ENCODE measurements at regions not wholly inside any gene's neighbourhood (a gene's known extent, or its start where the extent isn't known, plus 50 kb on each side); places are given as distances from the start of the nearest gene placed in this dataset.

DNA sequence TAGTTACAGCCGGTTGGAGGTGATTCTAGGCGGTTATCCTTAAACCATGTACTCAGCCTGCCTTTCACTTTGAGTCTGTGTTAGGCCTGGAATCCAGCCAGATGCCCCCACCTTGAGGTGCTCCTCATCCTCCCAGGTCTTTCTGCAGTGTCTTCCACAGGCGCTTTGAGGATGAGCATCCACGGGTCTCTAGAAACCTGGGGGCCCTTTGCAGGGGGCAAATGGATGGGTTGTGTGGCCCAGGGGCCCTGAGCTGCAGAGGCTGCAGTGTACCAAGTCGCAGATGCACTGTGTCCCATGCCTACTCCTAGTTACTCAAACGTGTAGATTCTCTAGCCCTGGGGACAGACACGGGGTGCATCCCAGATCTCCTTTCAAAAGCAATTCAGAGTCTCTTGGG, 242.1 kb upstream of the IRX1 start:
- Histone ChIP-seq H3K36me3 (ENCODE audit: insufficient read depth, low read length) (no peaks in the 10 kb centered on the region), H3K4me3 (ENCODE audit: low read length) (no peak overlapping the region), H3K9me3 (ENCODE audit: low read length) (no peaks in the 10 kb centered on the region), H3K27me3 (ENCODE audit: insufficient read depth, low read length, poor library complexity, severe bottlenecking) (no peaks in the 10 kb centered on the region), H3K4me1 (ENCODE audit: insufficient read depth, low read length) (no peaks in the 10 kb centered on the region), H3K27ac (ENCODE audit: low read depth, low read length) (no peak overlapping the region)
- no peak for DNase-seq
- ChIA-PET POLR2A (no interaction called here), CTCF (no interaction called here)
- H3K27ac Mint-ChIP-seq: no peak overlapping the region
- no peaks in the 10 kb centered on the region for H3K4me1 Mint-ChIP-seq
- H3K27me3 Mint-ChIP-seq: no peaks in the 10 kb centered on the region
- peaks cover 0 to 22% (median 5%) of the 10 kb centered on the region in 5 donors for H3K9me3 Mint-ChIP-seq
- peaks cover 0 to 5% (median 0%) of the 10 kb centered on the region in 3 donors for H3K36me3 Mint-ChIP-seq
- H3K4me3 Mint-ChIP-seq: no peak overlapping the region

DNA sequence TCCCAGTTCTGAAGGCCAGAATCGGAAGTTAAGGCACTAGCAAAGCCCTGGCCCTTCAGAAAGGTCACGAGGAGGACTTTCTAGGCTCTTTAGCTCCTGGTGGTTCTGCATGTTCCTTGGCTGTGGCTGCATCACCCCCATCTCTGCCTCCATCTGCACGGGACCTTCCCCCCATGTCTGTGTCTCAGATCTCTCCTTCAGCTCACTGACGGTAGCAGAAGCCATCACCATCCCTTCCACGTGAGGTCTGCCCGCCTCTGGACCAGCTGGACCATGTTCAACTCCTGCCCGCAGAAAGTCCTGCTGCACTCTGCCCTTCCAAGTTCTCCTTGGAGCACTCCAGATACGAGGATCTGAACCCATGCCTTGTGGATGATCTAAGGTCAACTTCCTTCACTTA, 242.9 kb upstream of the IRX1 start:
- Mint-ChIP-seq H3K27ac (no peak overlapping the region), H3K9me3 (peaks cover 0 to 19% (median 6%) of the 10 kb centered on the region in 5 donors), H3K4me1 (no peaks in the 10 kb centered on the region), H3K4me3 (no peak overlapping the region), H3K36me3 (peaks cover 0 to 5% (median 0%) of the 10 kb centered on the region in 3 donors), H3K27me3 (no peaks in the 10 kb centered on the region)
- Histone ChIP-seq H3K36me3 (ENCODE audit: insufficient read depth, low read length) (no peaks in the 10 kb centered on the region), H3K27me3 (ENCODE audit: insufficient read depth, low read length, poor library complexity, severe bottlenecking) (no peaks in the 10 kb centered on the region), H3K4me3 (ENCODE audit: low read length) (no peak overlapping the region), H3K27ac (ENCODE audit: low read depth, low read length) (no peak overlapping the region), H3K9me3 (ENCODE audit: low read length) (no peaks in the 10 kb centered on the region), H3K4me1 (ENCODE audit: insufficient read depth, low read length) (no peaks in the 10 kb centered on the region)
- POLR2A ChIA-PET: no interaction called here
- DNase-seq: no peak
- CTCF ChIA-PET: no interaction called here

DNA sequence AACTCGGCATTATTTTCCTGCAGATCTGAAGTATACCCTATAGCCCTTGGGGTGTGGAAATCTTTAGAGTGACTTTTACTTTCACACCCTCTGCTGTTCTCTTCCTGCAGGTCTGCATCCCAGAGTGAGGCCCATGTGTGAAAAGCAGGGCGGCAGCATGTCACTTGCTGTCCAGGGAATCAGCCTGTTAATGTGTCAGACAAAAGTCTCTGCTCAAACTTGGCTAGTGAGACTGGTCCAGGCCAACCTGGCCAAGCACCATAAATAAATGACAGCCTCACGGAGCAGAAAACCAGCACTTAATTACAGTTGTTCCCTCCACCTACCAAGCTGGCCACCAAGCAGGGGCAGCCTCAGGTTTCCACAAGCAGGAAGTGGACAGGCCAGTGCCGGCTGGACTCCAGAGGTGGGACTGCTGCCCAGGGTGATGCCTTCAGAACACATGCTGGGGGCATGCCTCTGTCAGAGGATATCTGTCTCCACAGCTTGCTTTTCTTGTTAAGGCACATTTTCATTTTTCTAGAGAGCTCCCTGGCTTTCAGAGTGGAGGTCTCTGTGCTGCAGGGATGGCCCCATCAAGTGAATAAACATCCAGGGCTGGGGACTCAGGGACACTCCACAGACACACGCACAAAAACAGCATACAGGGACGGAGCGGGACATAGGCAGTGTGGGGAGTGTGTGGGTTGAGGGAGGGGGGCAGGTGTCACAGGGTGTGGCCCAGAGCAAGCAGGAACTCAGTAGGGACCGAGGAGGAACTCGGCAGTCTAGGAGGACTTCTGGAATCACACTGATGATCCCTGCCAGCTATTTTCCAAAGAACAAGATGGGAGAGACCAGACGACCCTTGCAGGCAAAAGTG, 243.8 kb upstream of the IRX1 start:
- H3K36me3 Mint-ChIP-seq: peaks cover 0 to 5% (median 0%) of the 10 kb centered on the region in 3 donors
- Histone ChIP-seq H3K4me3 (ENCODE audit: low read length) (no peak overlapping the region), H3K27ac (ENCODE audit: low read depth, low read length) (no peak overlapping the region), H3K9me3 (ENCODE audit: low read length) (no peaks in the 10 kb centered on the region), H3K36me3 (ENCODE audit: insufficient read depth, low read length) (no peaks in the 10 kb centered on the region), H3K4me1 (ENCODE audit: insufficient read depth, low read length) (no peaks in the 10 kb centered on the region), H3K27me3 (ENCODE audit: insufficient read depth, low read length, poor library complexity, severe bottlenecking) (no peaks in the 10 kb centered on the region)
- peak overlapping the region in 1 of 8 donors; percentile 74 for H3K27ac Mint-ChIP-seq
- H3K27me3 Mint-ChIP-seq: no peaks in the 10 kb centered on the region
- ChIA-PET POLR2A (no interaction called here), CTCF (no interaction called here)
- H3K4me3 Mint-ChIP-seq: no peak overlapping the region
- DNase-seq: no peak
- H3K4me1 Mint-ChIP-seq: no peaks in the 10 kb centered on the region
- peaks cover 0 to 19% (median 6%) of the 10 kb centered on the region in 5 donors for H3K9me3 Mint-ChIP-seq

DNA sequence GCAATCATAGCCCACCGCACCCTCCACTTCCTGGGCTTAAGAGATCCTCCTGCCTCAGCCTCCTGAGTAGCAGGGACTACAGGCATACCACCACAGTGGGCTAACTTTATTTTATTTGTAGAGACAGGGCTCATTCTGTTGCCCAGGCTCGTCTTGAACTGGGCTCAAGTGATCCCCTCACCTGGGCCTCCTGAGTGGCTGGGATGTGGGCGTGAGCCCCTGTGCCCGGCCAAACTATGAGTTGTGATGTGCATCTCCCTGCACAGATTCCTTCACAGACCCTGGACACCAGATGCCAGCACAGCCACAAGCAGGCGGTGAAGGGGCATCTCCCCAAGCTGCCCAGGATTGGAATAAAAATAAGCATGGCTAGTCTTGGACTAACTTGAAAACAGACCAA, 244.9 kb upstream of the IRX1 start:
- Histone ChIP-seq H3K36me3 (ENCODE audit: insufficient read depth, low read length) (no peaks in the 10 kb centered on the region), H3K4me1 (ENCODE audit: insufficient read depth, low read length) (no peaks in the 10 kb centered on the region), H3K27ac (ENCODE audit: low read depth, low read length) (no peak overlapping the region), H3K9me3 (ENCODE audit: low read length) (no peaks in the 10 kb centered on the region), H3K4me3 (ENCODE audit: low read length) (no peak overlapping the region), H3K27me3 (ENCODE audit: insufficient read depth, low read length, poor library complexity, severe bottlenecking) (no peaks in the 10 kb centered on the region)
- Mint-ChIP-seq H3K36me3 (peaks cover 0 to 5% (median 0%) of the 10 kb centered on the region in 3 donors), H3K27me3 (no peaks in the 10 kb centered on the region), H3K9me3 (peaks cover 0 to 19% (median 6%) of the 10 kb centered on the region in 5 donors), H3K4me3 (no peak overlapping the region), H3K4me1 (no peaks in the 10 kb centered on the region), H3K27ac (no peak overlapping the region)
- ChIA-PET CTCF (no interaction called here), POLR2A (no interaction called here)
- DNase-seq: no peak

DNA sequence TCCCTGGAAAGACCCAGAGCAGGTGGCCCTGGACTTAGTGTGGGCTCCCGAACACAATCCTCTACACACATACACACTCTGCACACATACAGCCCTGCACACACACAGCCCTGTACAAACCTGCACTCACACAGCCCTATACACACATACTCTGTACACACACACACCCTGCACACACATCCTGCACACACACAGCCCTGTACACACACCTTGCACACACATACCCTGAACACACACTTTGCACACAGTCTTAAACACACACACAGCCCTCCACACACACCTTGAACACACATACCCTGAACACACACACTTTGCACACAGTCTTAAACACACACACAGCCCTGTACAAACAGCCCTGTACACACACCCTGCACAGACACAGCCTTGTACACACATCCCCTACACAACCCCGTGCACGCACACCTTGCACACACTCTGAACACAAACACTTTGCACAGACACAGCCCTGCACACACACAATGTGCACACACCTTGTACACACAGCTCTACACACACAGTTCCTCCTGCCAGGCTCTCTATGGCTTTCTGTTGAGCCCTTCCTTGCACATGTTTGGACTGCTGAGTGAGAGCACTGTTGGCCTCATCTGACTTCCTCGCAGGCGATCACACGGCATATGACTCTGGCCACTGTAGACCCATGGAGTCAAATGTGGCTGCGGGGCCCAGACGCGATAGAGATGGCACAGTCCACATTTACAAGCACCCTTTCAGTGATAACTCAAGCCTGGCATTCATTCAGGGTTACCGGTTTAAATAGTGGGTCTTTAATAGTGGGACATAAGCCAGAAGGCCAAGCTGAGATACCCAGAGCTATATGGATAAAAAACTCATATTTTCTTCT, 245.7 kb upstream of the IRX1 start:
- DNase-seq: no peak
- Histone ChIP-seq H3K27me3 (ENCODE audit: insufficient read depth, low read length, poor library complexity, severe bottlenecking) (no peaks in the 10 kb centered on the region), H3K9me3 (ENCODE audit: low read length) (no peaks in the 10 kb centered on the region), H3K4me3 (ENCODE audit: low read length) (no peak overlapping the region), H3K27ac (ENCODE audit: low read depth, low read length) (no peak overlapping the region), H3K4me1 (ENCODE audit: insufficient read depth, low read length) (no peaks in the 10 kb centered on the region), H3K36me3 (ENCODE audit: insufficient read depth, low read length) (no peaks in the 10 kb centered on the region)
- H3K9me3 Mint-ChIP-seq: peaks cover 0 to 19% (median 8%) of the 10 kb centered on the region in 5 donors
- H3K4me3 Mint-ChIP-seq: no peak overlapping the region
- no peak overlapping the region for H3K27ac Mint-ChIP-seq
- no peaks in the 10 kb centered on the region for H3K4me1 Mint-ChIP-seq
- no peaks in the 10 kb centered on the region for H3K27me3 Mint-ChIP-seq
- POLR2A ChIA-PET: no interaction called here
- H3K36me3 Mint-ChIP-seq: peaks cover 0 to 5% (median 0%) of the 10 kb centered on the region in 3 donors
- CTCF ChIA-PET: no interaction called here

DNA sequence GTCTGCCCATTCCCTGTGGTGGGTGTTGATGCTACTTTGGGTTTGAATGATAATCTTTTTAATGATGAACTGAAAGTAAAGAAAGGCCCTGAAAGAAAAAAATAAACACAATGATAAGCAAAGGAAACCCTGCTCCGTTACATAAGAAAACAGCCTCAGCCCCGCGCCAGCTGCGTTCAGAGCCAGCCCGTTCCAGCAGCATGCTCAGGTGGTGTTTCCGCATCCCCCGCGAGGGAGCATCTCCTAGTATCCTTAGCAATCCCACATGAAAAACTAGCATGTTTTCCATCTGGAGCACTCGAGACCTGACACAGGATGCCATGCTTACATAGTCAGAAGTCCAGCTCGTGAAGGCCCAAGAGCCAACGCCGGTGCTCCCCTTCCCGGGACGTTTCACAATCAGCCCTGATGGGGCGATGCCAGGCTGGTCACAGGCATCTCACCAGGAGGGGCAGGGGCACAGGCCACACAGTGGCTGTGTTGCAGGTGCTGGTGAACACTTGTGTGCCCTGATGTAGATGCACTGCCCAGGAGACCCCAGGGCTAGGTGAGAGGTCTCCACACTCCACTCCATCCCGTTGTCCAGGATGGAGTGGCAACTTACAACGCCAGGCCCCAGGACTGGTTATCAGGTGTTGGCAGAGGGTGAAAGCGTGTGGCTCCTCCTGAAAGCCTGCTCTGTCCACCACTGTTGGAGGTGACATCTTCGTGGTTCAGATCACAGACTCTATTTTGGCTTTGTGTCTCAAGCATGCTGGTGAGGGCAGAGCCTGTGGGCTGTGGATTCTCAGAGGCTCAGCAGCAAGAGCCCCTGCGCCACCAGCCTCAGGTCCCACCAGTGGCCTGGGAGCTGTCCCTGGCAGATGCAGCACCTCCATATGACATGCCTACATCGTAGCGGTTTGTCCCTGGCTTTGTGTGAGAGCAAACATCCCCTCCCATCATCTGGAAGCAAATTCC, 246.8 kb upstream of the IRX1 start:
- Mint-ChIP-seq H3K27me3 (no peaks in the 10 kb centered on the region), H3K4me1 (no peaks in the 10 kb centered on the region), H3K27ac (no peak overlapping the region), H3K4me3 (no peak overlapping the region), H3K9me3 (peaks cover 0 to 18% (median 8%) of the 10 kb centered on the region in 5 donors), H3K36me3 (peaks cover 0 to 5% (median 0%) of the 10 kb centered on the region in 3 donors)
- Histone ChIP-seq H3K9me3 (ENCODE audit: low read length) (no peaks in the 10 kb centered on the region), H3K27me3 (ENCODE audit: insufficient read depth, low read length, poor library complexity, severe bottlenecking) (no peaks in the 10 kb centered on the region), H3K36me3 (ENCODE audit: insufficient read depth, low read length) (no peaks in the 10 kb centered on the region), H3K27ac (ENCODE audit: low read depth, low read length) (no peak overlapping the region), H3K4me1 (ENCODE audit: insufficient read depth, low read length) (no peaks in the 10 kb centered on the region), H3K4me3 (ENCODE audit: low read length) (no peak overlapping the region)
- no peak for DNase-seq
- POLR2A ChIA-PET: no interaction called here
- CTCF ChIA-PET: no interaction called here

DNA sequence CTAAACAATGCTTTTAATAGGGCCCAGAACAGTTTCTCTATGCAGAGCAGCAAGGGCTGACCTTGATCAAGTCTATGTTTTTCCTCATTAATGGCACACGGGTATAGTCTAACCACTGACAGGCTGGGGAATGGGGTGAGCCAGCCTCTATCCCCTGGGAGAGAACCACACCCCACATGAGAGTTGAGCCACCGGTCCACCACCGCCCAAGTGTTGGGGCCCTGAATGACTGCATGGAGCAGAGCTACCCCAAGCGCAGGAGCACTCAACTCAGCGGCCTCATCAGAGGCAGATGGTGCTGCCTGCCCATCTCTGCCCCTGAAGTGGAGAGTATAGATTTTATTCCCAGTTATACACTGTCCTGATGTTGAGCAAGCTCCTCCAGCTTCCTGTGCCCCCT, 247.9 kb upstream of the IRX1 start:
- H3K27ac Mint-ChIP-seq: no peak overlapping the region
- no peaks in the 10 kb centered on the region for H3K36me3 ChIP-seq (ENCODE audit: insufficient read depth, low read length)
- no peaks in the 10 kb centered on the region for H3K4me1 Mint-ChIP-seq
- no peaks in the 10 kb centered on the region for H3K27me3 ChIP-seq (ENCODE audit: insufficient read depth, low read length, poor library complexity, severe bottlenecking)
- no peaks in the 10 kb centered on the region for H3K4me1 ChIP-seq (ENCODE audit: insufficient read depth, low read length)
- DNase-seq: no peak
- H3K4me3 ChIP-seq (ENCODE audit: low read length): no peak overlapping the region
- ChIA-PET CTCF (no interaction called here), POLR2A (no interaction called here)
- H3K27ac ChIP-seq (ENCODE audit: low read depth, low read length): no peak overlapping the region
- H3K27me3 Mint-ChIP-seq: no peaks in the 10 kb centered on the region
- peaks cover 0 to 18% (median 8%) of the 10 kb centered on the region in 5 donors for H3K9me3 Mint-ChIP-seq
- H3K36me3 Mint-ChIP-seq: peaks cover 0 to 5% (median 0%) of the 10 kb centered on the region in 3 donors
- no peaks in the 10 kb centered on the region for H3K9me3 ChIP-seq (ENCODE audit: low read length)
- H3K4me3 Mint-ChIP-seq: no peak overlapping the region

Data from CD8-positive, alpha-beta memory T cell (primary cell).